ENCODE measurements at regions not wholly inside any gene's neighbourhood (a gene's known extent, or its start where the extent isn't known, plus 50 kb on each side); places are given as distances from the start of the nearest gene placed in this dataset.

GRCh38 chr13:106152047-106152446 is 383.4 kb downstream of the EFNB2 start:
- no peaks in the 10 kb centered on the region for H3K4me1 ChIP-seq (ENCODE audit: control insufficient read depth, insufficient read depth, low read length)
- H3K9me3 Mint-ChIP-seq, result no peaks in the 10 kb centered on the region
- no peak overlapping the region for H3K27ac Mint-ChIP-seq
- no peaks in the 10 kb centered on the region for H3K27me3 ChIP-seq (ENCODE audit: control insufficient read depth, insufficient read depth, low read length, poor library complexity, severe bottlenecking)
- H3K27ac ChIP-seq (ENCODE audit: low read depth, low read length), result no peak overlapping the region
- H3K36me3 ChIP-seq (ENCODE audit: control insufficient read depth, insufficient read depth, low read length), result no peaks in the 10 kb centered on the region
- DNase-seq, result no peak
- 80 to 95% methylated on average over 1 to 3 of the region's 3 CpGs for WGBS, 2 experiments (ENCODE audit: insufficient coverage in 1 of 2, insufficient read length in 1 of 2)
- peaks cover 2% of the 10 kb centered on the region for H3K27me3 Mint-ChIP-seq (ENCODE audit: insufficient read depth)
- no peak for TF ChIP-seq CTCF (conservative IDR thresholded peaks at IDR 0.05)
- no peaks in the 10 kb centered on the region for H3K9me3 ChIP-seq (ENCODE audit: control insufficient read depth, low read length)
- no peak overlapping the region for H3K4me3 ChIP-seq (ENCODE audit: low read length)
- H3K4me1 Mint-ChIP-seq, result peaks cover 12% of the 10 kb centered on the region
- no peak overlapping the region for H3K9ac ChIP-seq (ENCODE audit: extremely low read depth, low read length, poor library complexity, severe bottlenecking)
- no peaks in the 10 kb centered on the region for H3K36me3 Mint-ChIP-seq (ENCODE audit: low read depth)
- no peak overlapping the region for H3K4me3 Mint-ChIP-seq

GRCh38 chr13:106151056-106151699 is 384.3 kb downstream of the EFNB2 start:
- no peaks in the 10 kb centered on the region for H3K9me3 ChIP-seq (ENCODE audit: control insufficient read depth, low read length)
- Mint-ChIP-seq H3K36me3 (ENCODE audit: low read depth) (no peaks in the 10 kb centered on the region), H3K4me3 (no peak overlapping the region), H3K9me3 (no peaks in the 10 kb centered on the region), H3K4me1 (peaks cover 14% of the 10 kb centered on the region), H3K27ac (no peak overlapping the region), H3K27me3 (ENCODE audit: insufficient read depth) (peaks cover 2% of the 10 kb centered on the region)
- peaks cover 3% of the 10 kb centered on the region for H3K4me1 ChIP-seq (ENCODE audit: control insufficient read depth, insufficient read depth, low read length)
- H3K27me3 ChIP-seq (ENCODE audit: control insufficient read depth, insufficient read depth, low read length, poor library complexity, severe bottlenecking), result no peaks in the 10 kb centered on the region
- H3K9ac ChIP-seq (ENCODE audit: extremely low read depth, low read length, poor library complexity, severe bottlenecking), result no peak overlapping the region
- WGBS, 2 experiments (ENCODE audit: insufficient coverage in 1 of 2, insufficient read length in 1 of 2), result 83 to 86% methylated on average over 2 to 3 of the region's 3 CpGs
- TF ChIP-seq CTCF (conservative IDR thresholded peaks at IDR 0.05), result no peak
- DNase-seq, result no peak
- H3K36me3 ChIP-seq (ENCODE audit: control insufficient read depth, insufficient read depth, low read length), result no peaks in the 10 kb centered on the region
- H3K4me3 ChIP-seq (ENCODE audit: low read length), result no peak overlapping the region
- H3K27ac ChIP-seq (ENCODE audit: low read depth, low read length), result peak overlapping the region; percentile 7

GRCh38 chr13:106145997-106146864 is 389.2 kb downstream of the EFNB2 start:
- H3K9me3 ChIP-seq (ENCODE audit: control insufficient read depth, low read length), result no peaks in the 10 kb centered on the region
- Mint-ChIP-seq H3K36me3 (ENCODE audit: low read depth) (no peaks in the 10 kb centered on the region), H3K4me1 (peaks cover 31% of the 10 kb centered on the region), H3K4me3 (no peak overlapping the region), H3K27me3 (ENCODE audit: insufficient read depth) (no peaks in the 10 kb centered on the region), H3K9me3 (no peaks in the 10 kb centered on the region), H3K27ac (no peak overlapping the region)
- H3K36me3 ChIP-seq (ENCODE audit: control insufficient read depth, insufficient read depth, low read length), result no peaks in the 10 kb centered on the region
- H3K27ac ChIP-seq (ENCODE audit: low read depth, low read length), result no peak overlapping the region
- no peak overlapping the region for H3K9ac ChIP-seq (ENCODE audit: extremely low read depth, low read length, poor library complexity, severe bottlenecking)
- H3K4me1 ChIP-seq (ENCODE audit: control insufficient read depth, insufficient read depth, low read length), result peaks cover 3% of the 10 kb centered on the region
- peak; percentile 55 for DNase-seq
- H3K27me3 ChIP-seq (ENCODE audit: control insufficient read depth, insufficient read depth, low read length, poor library complexity, severe bottlenecking), result no peaks in the 10 kb centered on the region
- peak; percentile 73 for TF ChIP-seq CTCF (conservative IDR thresholded peaks at IDR 0.05)
- H3K4me3 ChIP-seq (ENCODE audit: low read length), result no peak overlapping the region
- 75 to 88% methylated on average over 1 to 2 of the region's 2 CpGs for WGBS, 2 experiments (ENCODE audit: insufficient coverage in 1 of 2, insufficient read length in 1 of 2)

Measured in endodermal cell (in vitro differentiated cells).